ENCODE measurements at regions not wholly inside any gene's neighbourhood (a gene's known extent, or its start where the extent isn't known, plus 50 kb on each side); places are given as distances from the start of the nearest gene placed in this dataset.

DNA sequence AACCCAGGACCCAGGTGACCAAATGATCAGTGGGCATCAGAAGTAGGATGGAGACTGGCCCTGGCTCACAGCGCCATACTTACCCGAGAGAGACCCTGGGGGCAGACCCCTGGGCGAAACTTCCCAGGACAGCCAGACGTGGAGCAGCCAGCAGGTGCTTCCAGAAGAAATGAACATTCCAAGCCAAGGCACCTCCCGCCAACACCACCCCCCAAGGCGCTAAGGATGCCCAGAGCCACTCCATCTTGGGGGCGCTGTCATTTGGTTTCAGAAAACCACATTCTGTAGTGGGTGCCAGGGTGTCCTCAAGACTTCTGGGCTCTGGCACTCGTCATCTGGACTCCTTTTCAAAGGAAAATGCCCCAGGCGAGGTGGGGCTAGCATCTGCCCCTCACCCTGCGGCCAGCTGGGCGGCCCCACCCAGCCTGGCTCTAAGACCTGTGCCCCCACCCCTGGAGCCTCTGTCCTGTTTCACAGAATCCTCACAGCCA, 98.8 kb downstream of the RIPK4 start:
- Histone ChIP-seq H2AFZ (ENCODE audit: low read length) (no peak overlapping the region), H3K23ac (ENCODE audit: insufficient read length) (no peak overlapping the region), H3K4me3 (ENCODE audit: extremely low read depth in 1 of 4, insufficient read depth in 2 of 4, low read depth in 3 of 4, low read length in 4 of 4) (no peak overlapping the region), H4K20me1 (replicated peaks in 1 of 2; ENCODE audit: control insufficient read depth in 1 of 2, insufficient read depth in 2 of 2, low read length in 2 of 2) (peaks cover 0 to 3% of the 10 kb centered on the region in 2 experiments), H4K91ac (replicated peaks; ENCODE audit: insufficient read length, low read length) (no peak overlapping the region), H3K27me3 (replicated peaks in 1 of 4; ENCODE audit: control insufficient read depth in 3 of 4, extremely low read depth in 1 of 4, insufficient read depth in 3 of 4, low read length in 3 of 4) (no peaks in the 10 kb centered on the region; a peak in 1 of 7 replicates), H3K18ac (ENCODE audit: extremely low read depth, low read length) (no peak overlapping the region), H3K79me1 (ENCODE audit: low read depth, low read length) (no peaks in the 10 kb centered on the region), H4K8ac (ENCODE audit: extremely low read depth, insufficient read depth, low read length) (no peak overlapping the region; the same call in 1 of the 2 replicates), H3K79me2 (ENCODE audit: control insufficient read depth in 1 of 2, insufficient read depth in 2 of 2, low read length in 2 of 2) (no peaks in the 10 kb centered on the region), H2BK5ac (ENCODE audit: low read depth, low read length) (no peak overlapping the region), H3K27ac (ENCODE audit: low read depth, low read length) (no peak overlapping the region), H4K5ac (ENCODE audit: insufficient read length, low read depth, low read length) (no peak overlapping the region), H2BK15ac (ENCODE audit: low read length) (no peak overlapping the region), H2BK20ac (ENCODE audit: low read length) (no peak overlapping the region), H3K9me3 (ENCODE audit: insufficient read depth in 2 of 2, low read depth in 1 of 2, low read length in 1 of 2) (no peaks in the 10 kb centered on the region), H3K36me3 (ENCODE audit: control insufficient read depth in 2 of 4, insufficient read depth in 4 of 4, low read length in 3 of 4) (no peaks in the 10 kb centered on the region), H3K4me1 (replicated peaks in 1 of 4; ENCODE audit: control insufficient read depth in 3 of 4, insufficient read depth in 4 of 4, low read length in 3 of 4) (peaks cover 1 to 2% (median 2%) of the 10 kb centered on the region in 4 experiments; a peak in 5 of 7 replicates), H3K4me2 (ENCODE audit: insufficient read depth in 1 of 2, low read depth in 2 of 2, low read length in 2 of 2) (no peak overlapping the region), H2AK5ac (ENCODE audit: low read depth, low read length) (no peak overlapping the region), H3K56ac (replicated peaks; ENCODE audit: insufficient read length, low read depth, low read length) (no peak overlapping the region), H2BK120ac (replicated peaks; ENCODE audit: low read depth, low read length) (no peak overlapping the region), H3K4ac (replicated peaks; ENCODE audit: insufficient read length, low read depth, low read length) (no peak overlapping the region), H3K23me2 (ENCODE audit: low read depth, low read length) (peaks cover 4% of the 10 kb centered on the region; the same call in 1 of the 2 replicates), H3K9ac (replicated peaks in 1 of 4; ENCODE audit: extremely low read depth in 1 of 4, low read depth in 3 of 4, low read length in 3 of 4) (no peak overlapping the region), H3K14ac (ENCODE audit: insufficient read length) (no peak overlapping the region), H2BK12ac (ENCODE audit: low read depth, low read length) (no peak overlapping the region)
- no peak for DNase-seq (ENCODE audit: low read depth in 1 of 2, low spot score in 2 of 2)
- no peak for FAIRE-seq
- ChIA-PET POLR2A (ENCODE audit: partially characterized antibody) (interaction anchor here (0.5 to 0.9 kb wide), 2 partner anchors 47 to 98 kb away, joined by 3 read pairs; no protein-coding TSS in a partner anchor), CTCF (ENCODE audit: partially characterized antibody) (interaction anchor here (1.4 to 1.6 kb wide), 2 partner anchors 58 to 149 kb away, joined by 3 read pairs; no protein-coding TSS in a partner anchor)
- 91% methylated on average over 11 of the region's 11 CpGs; no CpG with 5 or more reads in 1 of the 2 experiments for WGBS, 2 experiments (ENCODE audit: extremely low coverage in 1 of 2, insufficient coverage in 1 of 2, insufficient read length in 1 of 2, insufficient replicate concordance in 2 of 2, low coverage in 1 of 2, low lambda C conversion rate in 2 of 2, missing lambda C conversion rate in 1 of 2)
- TF ChIP-seq PHF8 (conservative IDR thresholded peaks at IDR 0.05; ENCODE audit: low read depth, low read length) (no peak), SUZ12 (IDR thresholded peaks at IDR 0.05; ENCODE audit: low read length) (no peak), ATF3 (IDR thresholded peaks at IDR 0.05; ENCODE audit: insufficient read depth, low read depth, low read length) (no peak), JUND (IDR thresholded peaks at IDR 0.05; ENCODE audit: low read length) (no peak), POU5F1 (IDR thresholded peaks at IDR 0.05; ENCODE audit: low read depth, low read length) (no peak), NANOG (IDR thresholded peaks at IDR 0.05; ENCODE audit: insufficient read depth, low read depth, low read length, poor library complexity, severe bottlenecking) (no peak)

Measured in H1 (cell line).